ENCODE measurements at regions not wholly inside any gene's neighbourhood (a gene's known extent, or its start where the extent isn't known, plus 50 kb on each side); places are given as distances from the start of the nearest gene placed in this dataset.

DNA sequence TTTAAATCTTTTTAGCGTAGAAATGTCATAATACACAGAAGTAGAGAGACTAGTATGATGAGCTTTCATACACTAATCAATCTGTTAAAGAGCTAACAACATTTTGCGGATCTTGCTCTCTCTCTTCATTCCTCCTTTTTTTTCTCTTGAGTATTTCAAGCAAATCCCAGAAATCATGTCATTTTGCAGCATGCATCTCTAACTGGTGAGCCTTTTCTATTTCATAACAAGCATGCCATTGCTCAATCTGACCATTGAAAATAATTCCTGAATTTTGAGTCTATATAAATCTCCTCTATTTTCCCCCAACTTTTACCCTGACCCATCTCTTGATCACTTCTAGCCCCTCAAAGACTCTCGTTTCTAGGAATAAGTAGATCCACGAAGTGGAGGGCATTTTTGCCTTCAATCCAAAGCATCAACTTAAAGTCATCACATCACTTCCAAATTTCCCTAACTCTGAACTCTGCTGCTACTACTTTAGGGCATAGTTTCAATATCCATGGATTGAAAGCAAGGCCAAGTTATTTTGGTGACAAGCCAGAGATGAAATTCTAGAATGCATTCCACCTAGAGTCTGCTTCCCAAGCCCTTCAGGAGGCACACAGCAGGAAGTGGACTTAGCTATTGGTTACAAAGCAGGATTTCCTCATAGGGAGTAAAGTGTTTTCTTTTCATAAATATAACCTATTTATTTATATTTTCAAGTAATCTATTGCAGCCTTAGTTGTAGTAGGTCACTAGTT lies 253.5 kb upstream of the ZPLD1 start:
- WGBS = 65% methylated on average over 4 of the region's 4 CpGs
- TF ChIP-seq JUND (IDR thresholded peaks at IDR 0.05) (peak in 1 of 2 donors; percentile 25), FOXA2 (IDR thresholded peaks at IDR 0.05) (no peak), REST (IDR thresholded peaks at IDR 0.05) (peak; percentile 36), RAD21 (IDR thresholded peaks at IDR 0.05) (peak in 1 of 2 donors; percentile 29), EGR1 (IDR thresholded peaks at IDR 0.05; ENCODE audit: low read depth in 2 of 2) (no peak), NR2F2 (IDR thresholded peaks at IDR 0.05) (peak; percentile 49), HNF4A (conservative IDR thresholded peaks at IDR 0.05) (peak; percentile 3 to 33), SP1 (IDR thresholded peaks at IDR 0.05) (peak; percentile 17)
- no peak overlapping the region for H3K4me3 ChIP-seq (ENCODE audit: low read depth in 1 of 3, low read length in 3 of 3)
- H3K9me3 ChIP-seq (ENCODE audit: control insufficient read depth in 4 of 4, low read length in 3 of 4) = no peaks in the 10 kb centered on the region
- H3K9ac ChIP-seq (ENCODE audit: low read depth in 1 of 2, low read length in 2 of 2) = no peak overlapping the region
- no peaks in the 10 kb centered on the region for H3K27me3 ChIP-seq (ENCODE audit: control insufficient read depth in 4 of 4, insufficient read depth in 4 of 4, low read length in 3 of 4)
- H3K27ac ChIP-seq (ENCODE audit: low read depth in 1 of 2, low read length in 2 of 2) = peak overlapping the region; percentile 72 to 79
- H3K36me3 ChIP-seq (ENCODE audit: control insufficient read depth in 4 of 4, insufficient read depth in 3 of 4, low read depth in 1 of 4, low read length in 3 of 4) = no peaks in the 10 kb centered on the region
- H3K4me1 ChIP-seq (ENCODE audit: control insufficient read depth in 4 of 4, insufficient read depth in 4 of 4, low read length in 3 of 4) = peaks cover 4 to 35% (median 31%) of the 10 kb centered on the region in 4 donors
- no peak for DNase-seq (ENCODE audit: low spot score)

GRCh38 chr3:102182162-102182561 lies 252.7 kb upstream of the ZPLD1 start:
- H3K4me3 ChIP-seq (ENCODE audit: low read depth in 1 of 3, low read length in 3 of 3) = no peak overlapping the region
- no peak for DNase-seq (ENCODE audit: low spot score)
- H3K9ac ChIP-seq (ENCODE audit: low read depth in 1 of 2, low read length in 2 of 2) = no peak overlapping the region
- peak; percentile 51 for TF ChIP-seq FOXA1 (IDR thresholded peaks at IDR 0.05)
- peak; percentile 22 to 64 for TF ChIP-seq JUND (IDR thresholded peaks at IDR 0.05)
- TF ChIP-seq RAD21 (IDR thresholded peaks at IDR 0.05) = peak; percentile 32 to 45
- TF ChIP-seq REST (IDR thresholded peaks at IDR 0.05) = no peak
- no peak for TF ChIP-seq TAF1 (conservative IDR thresholded peaks at IDR 0.05)
- TF ChIP-seq MAX (IDR thresholded peaks at IDR 0.05) = peak; percentile 70
- no peak for TF ChIP-seq EGR1 (IDR thresholded peaks at IDR 0.05; ENCODE audit: low read depth in 2 of 2)
- no peak for TF ChIP-seq NR2F2 (IDR thresholded peaks at IDR 0.05)
- peak; percentile 61 for TF ChIP-seq SP1 (IDR thresholded peaks at IDR 0.05)
- TF ChIP-seq HNF4G (IDR thresholded peaks at IDR 0.05) = no peak
- TF ChIP-seq YY1 (IDR thresholded peaks at IDR 0.05) = peak; percentile 51
- peak; percentile 49 to 72 for TF ChIP-seq HNF4A (conservative IDR thresholded peaks at IDR 0.05)
- no peak for TF ChIP-seq GABPA (IDR thresholded peaks at IDR 0.05 in 1 of 2, conservative IDR thresholded peaks at IDR 0.05 in 1 of 2)
- no peak for TF ChIP-seq FOXA2 (IDR thresholded peaks at IDR 0.05)
- no peak for TF ChIP-seq CTCF (IDR thresholded peaks at IDR 0.05; ENCODE audit: low read depth, low read length, missing input control)
- peak; percentile 37 to 78 for TF ChIP-seq RXRA (IDR thresholded peaks at IDR 0.05)
- TF ChIP-seq ZBTB33 (IDR thresholded peaks at IDR 0.05) = peak; percentile 18
- TF ChIP-seq ATF3 (IDR thresholded peaks at IDR 0.05) = peak; percentile 41
- H3K27me3 ChIP-seq (ENCODE audit: control insufficient read depth in 4 of 4, insufficient read depth in 4 of 4, low read length in 3 of 4) = no peaks in the 10 kb centered on the region
- no peaks in the 10 kb centered on the region for H3K36me3 ChIP-seq (ENCODE audit: control insufficient read depth in 4 of 4, insufficient read depth in 3 of 4, low read depth in 1 of 4, low read length in 3 of 4)
- WGBS = 25% methylated on average over 5 of the region's 5 CpGs
- H3K9me3 ChIP-seq (ENCODE audit: control insufficient read depth in 4 of 4, low read length in 3 of 4) = no peaks in the 10 kb centered on the region
- peaks cover 4 to 35% (median 31%) of the 10 kb centered on the region in 4 donors for H3K4me1 ChIP-seq (ENCODE audit: control insufficient read depth in 4 of 4, insufficient read depth in 4 of 4, low read length in 3 of 4)
- peak overlapping the region; percentile 72 to 79 for H3K27ac ChIP-seq (ENCODE audit: low read depth in 1 of 2, low read length in 2 of 2)
